ENCODE measurements at regions not wholly inside any gene's neighbourhood (a gene's known extent, or its start where the extent isn't known, plus 50 kb on each side); places are given as distances from the start of the nearest gene placed in this dataset.

DNA sequence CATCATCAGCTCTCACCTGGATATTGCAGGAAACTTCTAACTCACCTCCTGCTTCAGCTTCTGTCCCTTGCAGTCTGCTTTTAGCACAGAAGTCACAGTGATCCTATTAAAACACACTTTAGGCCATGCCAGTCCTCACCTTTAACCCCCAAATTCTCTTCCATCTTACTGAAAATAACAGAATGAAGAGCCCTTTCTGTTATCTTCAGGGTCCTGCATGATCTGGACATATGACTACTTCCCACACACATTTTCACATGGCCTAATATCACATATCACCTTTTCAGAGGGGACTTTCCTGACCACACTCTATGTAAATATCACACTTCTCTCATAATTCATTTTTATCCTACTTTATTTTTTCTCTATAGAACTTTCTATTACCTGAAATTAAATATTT, 550.6 kb upstream of the CLINT1 start:
- peak overlapping the region; percentile 22; the same call in 1 of the 2 replicates for H3K4me2 ChIP-seq (ENCODE audit: low read depth, low read length)
- 0 out of 2 replicates have a peak overlapping the region, but pooled peaks have one; percentile 2 for H3K4me3 ChIP-seq (ENCODE audit: low read length)
- peaks cover 28% of the 10 kb centered on the region for H3K4me1 ChIP-seq (ENCODE audit: low read length)
- H3K27ac ChIP-seq (ENCODE audit: low read length), result peak overlapping the region; percentile 16; the same call in 1 of the 2 replicates
- peak overlapping the region; percentile 4 for H2AFZ ChIP-seq (ENCODE audit: low read length)
- H3K27me3 ChIP-seq (replicated peaks; ENCODE audit: insufficient read depth, low read length), result no peaks in the 10 kb centered on the region
- H3F3A ChIP-seq (ENCODE audit: insufficient read depth, low read length), result no peaks in the 10 kb centered on the region
- TF ChIP-seq, protein P1, sequence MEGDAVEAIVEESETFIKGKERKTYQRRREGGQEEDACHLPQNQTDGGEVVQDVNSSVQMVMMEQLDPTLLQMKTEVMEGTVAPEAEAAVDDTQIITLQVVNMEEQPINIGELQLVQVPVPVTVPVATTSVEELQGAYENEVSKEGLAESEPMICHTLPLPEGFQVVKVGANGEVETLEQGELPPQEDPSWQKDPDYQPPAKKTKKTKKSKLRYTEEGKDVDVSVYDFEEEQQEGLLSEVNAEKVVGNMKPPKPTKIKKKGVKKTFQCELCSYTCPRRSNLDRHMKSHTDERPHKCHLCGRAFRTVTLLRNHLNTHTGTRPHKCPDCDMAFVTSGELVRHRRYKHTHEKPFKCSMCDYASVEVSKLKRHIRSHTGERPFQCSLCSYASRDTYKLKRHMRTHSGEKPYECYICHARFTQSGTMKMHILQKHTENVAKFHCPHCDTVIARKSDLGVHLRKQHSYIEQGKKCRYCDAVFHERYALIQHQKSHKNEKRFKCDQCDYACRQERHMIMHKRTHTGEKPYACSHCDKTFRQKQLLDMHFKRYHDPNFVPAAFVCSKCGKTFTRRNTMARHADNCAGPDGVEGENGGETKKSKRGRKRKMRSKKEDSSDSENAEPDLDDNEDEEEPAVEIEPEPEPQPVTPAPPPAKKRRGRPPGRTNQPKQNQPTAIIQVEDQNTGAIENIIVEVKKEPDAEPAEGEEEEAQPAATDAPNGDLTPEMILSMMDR (IDR thresholded peaks at IDR 0.05; ENCODE audit: low read length), result no peak
- TF ChIP-seq EZH2 (optimal IDR thresholded peaks at IDR 0.05; ENCODE audit: low read depth, low read length), result no peak
- TF ChIP-seq EZH2phosphoT487 (IDR thresholded peaks at IDR 0.05; ENCODE audit: low read length), result no peak
- H3K9ac ChIP-seq (ENCODE audit: low read length), result no peak overlapping the region
- H3K79me2 ChIP-seq (ENCODE audit: low read length), result no peaks in the 10 kb centered on the region
- H3K9me3 ChIP-seq (replicated peaks; ENCODE audit: insufficient read depth, low read length), result no peaks in the 10 kb centered on the region
- H3K9me2 ChIP-seq (replicated peaks; ENCODE audit: insufficient read depth, low read length), result no peaks in the 10 kb centered on the region
- DNase-seq, result peak; percentile 42
- no peaks in the 10 kb centered on the region for H4K20me1 ChIP-seq (ENCODE audit: insufficient read depth, low read length)
- no peaks in the 10 kb centered on the region for H3K36me3 ChIP-seq (replicated peaks; ENCODE audit: insufficient read depth, low read length)

DNA sequence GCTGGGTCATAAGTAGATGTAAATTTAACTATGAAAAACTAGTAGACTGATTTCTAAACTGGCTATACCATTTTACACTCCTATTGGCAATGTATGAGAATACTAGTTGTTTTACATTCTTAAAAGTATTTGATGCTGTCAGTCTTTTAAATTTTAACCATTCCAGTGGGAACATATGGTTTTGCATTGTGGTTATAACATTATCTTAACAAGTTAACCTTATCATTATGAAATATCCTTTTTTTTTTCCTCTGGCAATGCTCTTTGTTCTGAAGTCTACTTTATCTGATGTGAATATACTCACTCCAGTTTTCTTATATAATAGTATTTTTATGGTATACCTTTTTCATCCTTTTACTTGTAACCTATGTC, 548.9 kb upstream of the CLINT1 start:
- Histone ChIP-seq H3K4me3 (ENCODE audit: low read length) (no peak overlapping the region), H3K36me3 (replicated peaks; ENCODE audit: insufficient read depth, low read length) (no peaks in the 10 kb centered on the region), H3K27ac (ENCODE audit: low read length) (no peak overlapping the region), H3F3A (ENCODE audit: insufficient read depth, low read length) (no peaks in the 10 kb centered on the region), H3K4me2 (ENCODE audit: low read depth, low read length) (no peak overlapping the region), H4K20me1 (ENCODE audit: insufficient read depth, low read length) (no peaks in the 10 kb centered on the region), H3K27me3 (replicated peaks; ENCODE audit: insufficient read depth, low read length) (no peaks in the 10 kb centered on the region), H3K79me2 (ENCODE audit: low read length) (no peaks in the 10 kb centered on the region), H3K9me2 (replicated peaks; ENCODE audit: insufficient read depth, low read length) (no peaks in the 10 kb centered on the region), H3K9me3 (replicated peaks; ENCODE audit: insufficient read depth, low read length) (no peaks in the 10 kb centered on the region), H3K4me1 (ENCODE audit: low read length) (peaks cover 28% of the 10 kb centered on the region), H2AFZ (ENCODE audit: low read length) (no peak overlapping the region), H3K9ac (ENCODE audit: low read length) (no peak overlapping the region)
- no peak for DNase-seq
- TF ChIP-seq EZH2 (optimal IDR thresholded peaks at IDR 0.05; ENCODE audit: low read depth, low read length), result no peak

DNA sequence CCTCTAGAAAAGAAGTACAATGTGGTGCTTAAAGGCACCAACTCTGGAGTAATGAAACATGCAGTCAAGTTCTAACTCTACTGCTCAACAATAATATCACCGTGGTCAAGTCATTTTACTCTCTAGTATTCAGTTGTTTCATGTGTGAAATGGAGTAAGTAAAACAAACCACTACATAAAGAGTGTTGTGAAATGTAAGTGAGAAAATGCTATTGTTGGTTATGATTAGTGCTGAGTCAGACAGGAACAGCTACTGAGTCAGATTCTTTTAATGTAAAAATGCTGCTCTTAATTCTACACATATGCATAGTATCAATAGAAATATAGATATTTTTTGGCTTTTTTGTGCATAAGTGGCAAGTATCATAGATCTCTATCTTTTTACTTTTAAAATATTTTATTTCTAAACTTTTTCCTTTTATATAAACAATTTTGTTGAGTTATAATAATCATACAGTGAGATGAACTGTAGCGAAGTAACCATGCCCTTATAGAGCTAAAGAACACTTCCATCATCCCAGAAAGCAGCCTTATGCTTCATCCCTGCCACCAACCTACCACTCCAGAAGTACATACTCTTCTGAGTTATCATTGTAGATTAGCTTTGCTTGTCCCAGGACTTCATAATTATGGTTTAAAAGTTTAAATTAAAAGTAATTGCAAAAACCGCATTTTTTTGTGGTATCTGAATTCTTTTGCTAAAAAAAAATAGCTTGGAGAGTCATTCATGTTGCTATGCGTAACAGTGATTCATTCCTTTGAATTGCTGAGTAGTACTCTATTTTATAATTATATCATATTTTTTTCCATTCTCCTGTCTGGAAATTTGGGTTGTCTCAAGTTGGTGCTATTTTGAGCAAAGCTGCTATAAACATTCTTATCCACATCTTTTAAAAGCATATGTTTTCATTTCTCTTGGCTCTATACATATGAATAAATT, 548.2 kb upstream of the CLINT1 start:
- H3K9me3 ChIP-seq (replicated peaks; ENCODE audit: insufficient read depth, low read length), result no peaks in the 10 kb centered on the region
- TF ChIP-seq, protein P1 (IDR thresholded peaks at IDR 0.05; ENCODE audit: low read length), result no peak
- H3K27me3 ChIP-seq (replicated peaks; ENCODE audit: insufficient read depth, low read length), result no peaks in the 10 kb centered on the region
- H3K9ac ChIP-seq (ENCODE audit: low read length), result no peak overlapping the region
- peaks cover 30% of the 10 kb centered on the region for H3K4me1 ChIP-seq (ENCODE audit: low read length)
- H3K4me2 ChIP-seq (ENCODE audit: low read depth, low read length), result peak overlapping the region; percentile 5; the same call in 1 of the 2 replicates
- no peak overlapping the region for H3K27ac ChIP-seq (ENCODE audit: low read length)
- H4K20me1 ChIP-seq (ENCODE audit: insufficient read depth, low read length), result no peaks in the 10 kb centered on the region
- no peaks in the 10 kb centered on the region for H3K36me3 ChIP-seq (replicated peaks; ENCODE audit: insufficient read depth, low read length)
- no peak overlapping the region for H2AFZ ChIP-seq (ENCODE audit: low read length)
- H3K4me3 ChIP-seq (ENCODE audit: low read length), result no peak overlapping the region
- H3F3A ChIP-seq (ENCODE audit: insufficient read depth, low read length), result no peaks in the 10 kb centered on the region
- DNase-seq, result peak; percentile 42
- H3K79me2 ChIP-seq (ENCODE audit: low read length), result no peaks in the 10 kb centered on the region
- no peaks in the 10 kb centered on the region for H3K9me2 ChIP-seq (replicated peaks; ENCODE audit: insufficient read depth, low read length)

Measured in MM.1S (cell line).